HL-60/S4 treated with retinoic acid at 250 ng/mL for 4 days and 3 days (cell line): ENCODE measurements at regions not wholly inside any gene's neighbourhood (a gene's known extent, or its start where the extent isn't known, plus 50 kb on each side); places are given as distances from the start of the nearest gene placed in this dataset.

Experiments used
- in situ Hi-C: fragments of 300-500 bp; cut with MboI; formaldehyde crosslinking; loops from 2 replicates; pipeline ENCODE4 v1.7.0; 2022; ENCODE audit warnings: low sequenced_read_pairs

GRCh38 chr2:23171108-23171507, 213.9 kb upstream of the KLHL29 start:
- in situ Hi-C loops, result no loop called here

DNA sequence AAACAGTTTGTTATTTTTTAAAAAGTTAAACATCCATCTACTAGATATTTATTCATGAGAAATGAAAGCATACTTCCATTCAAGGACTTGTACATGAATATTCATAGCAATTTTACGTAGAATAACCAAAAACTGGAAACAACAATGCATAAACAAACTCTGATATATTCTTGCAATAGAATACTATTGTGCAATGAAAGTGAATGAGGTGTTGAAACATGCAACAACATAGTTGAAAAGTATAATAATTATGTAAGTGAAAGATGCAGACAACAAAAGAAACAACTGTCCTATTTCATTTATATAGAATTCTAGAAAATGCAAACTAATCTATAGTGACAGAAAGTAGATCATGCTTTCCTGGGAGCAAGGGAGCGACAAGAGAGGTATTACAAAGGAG, 206.6 kb upstream of the KLHL29 start:
- in situ Hi-C loops, result no loop called here

GRCh38 chr2:23183733-23184132, 201.2 kb upstream of the KLHL29 start:
- in situ Hi-C loops, result no loop called here

GRCh38 chr2:23198316-23199114, 186.5 kb upstream of the KLHL29 start:
- in situ Hi-C loops, result no loop called here

- in situ Hi-C loops, result no loop called here
Measured at GRCh38 chr2:23199115-23199918, 185.7 kb upstream of the KLHL29 start.

DNA sequence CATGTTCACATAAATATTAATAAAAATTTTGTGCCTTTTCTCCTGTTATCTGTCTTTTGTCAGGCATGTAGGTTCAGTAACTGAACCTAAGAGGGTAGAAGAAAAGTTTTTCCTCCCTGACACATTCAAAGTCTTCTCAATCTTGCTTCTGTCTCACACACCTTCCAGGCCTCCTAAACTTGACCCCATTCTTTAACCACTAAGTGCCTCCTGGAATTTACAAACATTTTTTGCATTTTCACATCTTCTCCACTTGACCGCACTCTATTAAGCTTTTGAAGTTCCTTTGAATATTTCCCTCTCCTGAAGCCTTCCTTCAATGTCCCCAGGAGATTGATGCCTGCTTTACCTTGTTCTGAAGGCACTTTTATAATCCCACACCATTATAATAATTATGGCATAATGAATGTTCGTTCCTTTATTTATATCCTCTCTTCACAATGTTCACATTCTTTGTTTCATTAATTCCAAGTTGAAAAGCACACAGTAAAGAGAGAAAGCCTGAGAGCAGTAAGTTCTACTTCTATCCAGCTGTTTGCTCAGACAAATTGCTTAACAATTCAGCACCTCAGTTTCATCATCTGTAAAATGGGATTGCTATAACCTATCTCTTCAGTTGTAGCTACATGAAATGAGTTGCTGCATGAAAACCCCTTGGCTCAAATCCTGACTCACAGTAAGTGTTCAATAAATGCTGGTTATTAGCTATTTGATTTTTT, 184.8 kb upstream of the KLHL29 start:
- in situ Hi-C loops, result loop anchor here (25.0 kb wide), 1 partner anchor 262 kb away; no protein-coding TSS in a partner anchor

- in situ Hi-C loops, result loop anchor here (25.0 kb wide), 1 partner anchor 262 kb away; no protein-coding TSS in a partner anchor
Measured at GRCh38 chr2:23200787-23201114, 184.2 kb upstream of the KLHL29 start.

- in situ Hi-C loops, result loop anchor here (25.0 kb wide), 1 partner anchor 259 kb away; no protein-coding TSS in a partner anchor
Measured at GRCh38 chr2:23203383-23203782, 181.6 kb upstream of the KLHL29 start.

DNA sequence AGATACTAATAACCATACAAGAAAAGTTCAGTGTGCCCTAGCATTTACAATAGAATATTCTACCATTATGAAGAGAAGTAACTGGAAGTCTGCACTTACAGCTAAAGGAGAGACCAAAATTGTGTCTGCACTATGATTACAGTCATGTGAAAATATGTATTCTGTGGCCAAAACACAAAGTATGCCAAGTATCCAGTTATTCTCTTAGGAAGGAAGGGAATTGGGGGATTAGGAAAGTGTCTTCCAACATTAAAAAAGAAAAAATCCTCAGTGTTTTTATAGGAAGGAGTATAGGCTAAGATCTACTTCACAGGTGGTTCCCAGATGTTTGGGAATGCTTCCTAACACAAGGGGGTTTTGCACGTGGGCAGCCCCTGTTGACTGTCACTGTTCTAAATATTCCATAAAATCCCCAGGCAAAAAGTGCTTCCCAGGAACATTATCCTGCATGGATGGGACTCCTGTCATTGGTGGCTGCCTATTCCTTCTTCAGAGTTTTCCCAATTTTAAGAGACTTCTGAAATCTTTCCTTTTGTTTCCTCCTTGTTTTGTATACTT, 180.2 kb upstream of the KLHL29 start:
- in situ Hi-C loops, result loop anchor here (25.0 kb wide), 1 partner anchor 258 kb away; no protein-coding TSS in a partner anchor

DNA sequence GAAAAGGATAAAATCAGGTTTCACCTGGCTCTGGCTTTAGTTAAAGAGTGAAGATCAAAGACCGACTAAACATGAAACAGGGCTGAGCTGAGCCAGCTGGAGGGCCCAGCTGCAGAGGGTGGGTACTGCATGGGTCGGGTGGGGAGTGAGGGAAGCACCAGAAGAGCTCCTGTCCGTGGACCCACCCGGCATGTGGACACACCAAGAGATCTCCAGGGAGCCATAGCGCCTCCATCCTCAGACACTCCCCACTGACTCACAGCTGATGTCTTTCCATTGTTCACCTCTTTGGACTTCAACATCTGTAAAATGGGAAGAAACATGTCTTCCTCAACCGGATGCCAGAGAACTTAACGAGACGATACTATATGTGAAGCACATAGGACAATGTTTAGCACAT, 178.3 kb upstream of the KLHL29 start:
- in situ Hi-C loops, result loop anchor here (25.0 kb wide), 1 partner anchor 256 kb away; no protein-coding TSS in a partner anchor

- in situ Hi-C loops, result loop anchor here (25.0 kb wide), 1 partner anchor 254 kb away; no protein-coding TSS in a partner anchor
Measured at GRCh38 chr2:23207871-23208270, 177.1 kb upstream of the KLHL29 start.

DNA sequence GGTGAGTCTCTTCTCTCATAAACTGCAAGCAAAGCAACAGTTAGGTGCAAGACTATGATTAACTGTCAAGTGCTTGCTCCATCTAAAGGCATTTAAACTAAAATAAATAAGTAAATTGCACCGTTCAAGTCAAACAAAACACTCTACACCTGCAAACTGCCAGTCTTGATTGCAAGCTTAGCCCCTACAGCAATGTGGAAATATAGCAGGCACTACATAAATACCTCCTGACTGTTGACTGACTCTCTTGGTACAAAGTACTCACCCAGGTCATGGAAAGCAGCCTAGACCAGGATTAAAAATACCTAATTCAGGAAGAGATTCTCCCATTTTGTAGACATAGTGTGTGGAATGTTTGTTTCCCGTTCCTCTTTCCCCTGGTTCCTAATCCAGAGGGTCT, 176.6 kb upstream of the KLHL29 start:
- in situ Hi-C loops, result loop anchor here (25.0 kb wide), 1 partner anchor 254 kb away; no protein-coding TSS in a partner anchor

- in situ Hi-C loops, result loop anchor here (25.0 kb wide), 1 partner anchor 253 kb away; no protein-coding TSS in a partner anchor
Measured at GRCh38 chr2:23209059-23209458, 175.9 kb upstream of the KLHL29 start.

DNA sequence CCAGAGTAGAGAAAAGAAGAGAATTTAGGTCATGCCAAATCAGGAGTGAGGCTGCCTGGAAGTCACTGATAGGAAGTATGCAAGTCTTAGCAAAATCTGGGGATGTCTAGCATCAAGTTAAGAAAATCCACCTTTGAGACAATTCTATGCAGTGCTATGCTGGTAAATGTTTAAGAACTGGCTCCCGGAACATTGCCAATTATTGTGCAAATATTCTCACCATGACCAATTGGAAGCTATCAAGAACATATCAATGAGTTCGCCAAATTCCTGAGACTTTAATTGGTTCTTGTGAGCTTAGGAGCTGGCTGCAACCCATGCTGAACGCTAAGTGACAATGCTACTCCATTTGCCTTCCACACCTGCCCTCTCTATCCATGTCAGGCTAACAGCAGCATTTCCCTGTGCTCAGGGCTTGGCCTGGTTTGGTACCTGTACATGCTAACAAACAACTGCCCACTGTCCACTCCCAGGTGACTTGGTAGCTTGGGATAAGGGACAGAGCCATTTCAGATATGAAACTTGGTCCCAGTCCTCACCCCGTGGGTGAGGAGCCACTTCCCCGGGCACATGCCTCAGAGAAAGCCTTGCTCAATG, 172.9 kb upstream of the KLHL29 start:
- in situ Hi-C loops, result loop anchor here (25.0 kb wide), 1 partner anchor 250 kb away; no protein-coding TSS in a partner anchor

- in situ Hi-C loops, result loop anchor here (25.0 kb wide), 1 partner anchor 249 kb away; no protein-coding TSS in a partner anchor
Measured at GRCh38 chr2:23213196-23213595, 171.8 kb upstream of the KLHL29 start.

GRCh38 chr2:23215016-23215415, 170.0 kb upstream of the KLHL29 start:
- in situ Hi-C loops, result loop anchor here (25.0 kb wide), 1 partner anchor 247 kb away; no protein-coding TSS in a partner anchor

- in situ Hi-C loops, result loop anchor here (25.0 kb wide), 1 partner anchor 243 kb away; no protein-coding TSS in a partner anchor
Measured at GRCh38 chr2:23219666-23220065, 165.3 kb upstream of the KLHL29 start.

DNA sequence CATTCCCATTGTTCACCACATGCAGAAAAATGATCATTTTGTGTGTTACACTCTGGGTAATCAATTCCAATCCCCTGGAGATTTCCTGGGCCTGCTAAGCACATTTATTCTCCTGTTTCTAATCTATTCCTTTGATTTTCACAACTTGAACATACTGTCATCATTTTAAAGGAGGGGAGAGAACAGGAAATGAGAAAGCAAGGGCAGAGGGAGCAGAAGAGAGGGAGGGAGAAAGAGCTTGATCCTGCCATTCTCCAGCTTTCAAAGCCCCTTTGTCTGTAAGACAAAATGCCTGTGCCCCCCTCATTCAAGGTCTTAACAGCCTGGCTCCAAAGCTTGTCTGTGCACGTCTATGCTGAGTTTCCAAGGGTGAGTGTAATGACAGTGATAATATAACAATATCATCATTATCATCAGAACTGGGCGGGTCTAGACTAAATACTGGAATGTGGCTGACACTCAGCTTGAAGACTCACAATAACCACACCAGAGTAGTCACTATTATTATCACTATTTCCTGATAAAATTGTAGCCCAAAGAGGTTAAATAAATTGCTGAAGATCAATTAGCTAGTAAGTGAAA, 164.4 kb upstream of the KLHL29 start:
- in situ Hi-C loops, result loop anchor here (25.0 kb wide), 1 partner anchor 242 kb away; no protein-coding TSS in a partner anchor

DNA sequence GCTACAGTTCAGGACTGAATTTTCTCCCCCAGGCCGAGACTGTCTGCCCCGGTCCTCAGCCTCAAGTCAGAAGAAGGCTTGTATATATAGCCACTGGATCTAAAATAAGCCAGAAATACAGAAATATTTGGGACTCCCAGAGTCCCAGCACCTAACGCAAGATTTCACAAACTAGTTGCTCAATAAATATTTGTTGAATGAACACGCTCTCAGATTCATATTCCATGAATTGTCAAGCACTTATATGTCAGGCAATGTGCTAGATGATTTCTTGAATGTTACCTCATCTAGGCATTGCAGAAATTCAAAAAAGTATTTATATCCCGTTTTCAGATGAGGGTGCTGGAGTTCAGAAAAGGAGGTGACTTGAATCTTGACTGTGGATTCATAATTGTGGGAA, 163.7 kb upstream of the KLHL29 start:
- in situ Hi-C loops, result loop anchor here (25.0 kb wide), 1 partner anchor 241 kb away; no protein-coding TSS in a partner anchor
